Activated CD4-positive, alpha-beta T cell treated with anti-CD3 and anti-CD28 coated beads for 48 hours (primary cell): ENCODE measurements at regions not wholly inside any gene's neighbourhood (a gene's known extent, or its start where the extent isn't known, plus 50 kb on each side); places are given as distances from the start of the nearest gene placed in this dataset.
"Not testable (repeated sequence)": the region's sequence is repeated elsewhere in the genome, so short reads cannot be mapped to it uniquely, and the experiment has no call there.

Experiments
- DNase-seq: peaks from one replicate; pipeline ENCODE4 v3.0.0-alpha.2; 2020

DNA sequence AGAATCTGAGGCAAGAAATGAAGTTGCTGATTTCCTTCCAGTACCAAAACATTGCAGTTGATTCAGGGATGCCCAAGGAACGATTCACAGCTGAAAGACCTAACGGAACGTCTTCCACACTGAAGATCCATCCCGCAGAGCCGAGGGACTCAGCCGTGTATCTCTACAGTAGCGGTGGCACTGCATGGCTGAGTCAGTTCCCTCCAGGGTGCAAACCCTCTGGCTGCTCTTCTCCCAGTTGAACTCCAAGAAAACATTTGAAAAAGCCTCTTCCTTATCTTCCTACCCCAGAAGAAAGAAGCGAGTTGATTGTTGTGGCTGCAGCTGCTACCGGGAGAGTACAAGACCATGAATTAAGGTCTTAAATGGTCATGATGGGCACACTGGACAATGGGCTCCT is 147.1 kb upstream of the PRSS1 start:
- DNase-seq: no peak

DNA sequence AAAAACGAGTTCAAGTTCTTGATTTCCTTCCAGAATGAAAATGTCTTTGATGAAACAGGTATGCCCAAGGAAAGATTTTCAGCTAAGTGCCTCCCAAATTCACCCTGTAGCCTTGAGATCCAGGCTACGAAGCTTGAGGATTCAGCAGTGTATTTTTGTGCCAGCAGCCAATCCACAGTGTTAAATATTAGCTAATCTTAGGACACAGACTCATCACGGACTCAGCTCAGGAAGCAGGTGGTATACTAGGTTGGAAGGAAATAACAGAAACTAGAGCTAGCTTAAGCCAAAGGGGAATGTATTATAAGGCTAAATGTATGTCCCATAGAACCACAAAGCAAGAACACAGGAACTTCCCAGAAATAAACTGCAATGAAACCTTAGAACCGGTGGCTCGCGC is 151.0 kb upstream of the PRSS1 start:
- no peak for DNase-seq

GRCh38 chr7:142597547-142597946 is 151.7 kb upstream of the PRSS1 start:
- DNase-seq: no peak

GRCh38 chr7:142595816-142596516 is 153.3 kb upstream of the PRSS1 start:
- no peak for DNase-seq

DNA sequence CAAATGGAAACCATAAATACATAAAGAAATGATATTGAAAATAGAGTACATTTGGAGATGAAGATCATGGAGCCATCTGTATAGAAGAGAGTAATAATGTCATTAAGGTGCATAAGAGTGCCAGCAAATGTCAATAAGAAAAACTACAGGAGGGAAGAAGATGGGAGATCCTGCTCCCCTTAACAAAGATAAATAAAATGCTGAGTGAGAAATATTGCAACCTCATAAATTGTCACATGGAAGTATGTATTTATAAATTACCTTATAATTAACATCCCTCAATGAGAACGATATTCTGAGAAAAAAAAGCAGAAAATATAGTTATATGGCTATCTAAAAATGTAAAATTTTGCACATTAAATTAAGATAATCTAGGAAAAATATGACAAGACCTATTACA is 155.2 kb upstream of the PRSS1 start:
- no peak for DNase-seq

GRCh38 chr7:142593106-142593505 is 156.2 kb upstream of the PRSS1 start:
- no peak for DNase-seq

GRCh38 chr7:142592664-142593063 is 156.6 kb upstream of the PRSS1 start:
- DNase-seq: no peak

DNA sequence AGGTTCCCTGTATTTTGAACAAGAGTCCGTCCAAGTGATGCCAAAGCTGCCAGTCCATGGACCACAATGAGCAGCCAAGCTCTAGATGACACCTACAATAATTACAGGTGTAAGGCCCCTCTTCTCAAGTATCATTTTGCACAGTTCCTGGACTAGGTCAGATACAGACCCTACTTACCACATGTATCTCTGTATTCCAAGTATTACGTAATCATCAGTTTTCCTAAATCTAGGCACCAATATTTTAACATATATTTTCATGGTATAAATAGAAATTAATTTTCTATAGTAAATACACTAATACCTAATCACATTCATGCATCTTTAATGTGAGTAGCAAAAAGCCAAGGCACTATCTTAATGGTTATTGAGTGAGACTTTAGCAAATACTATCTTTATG is 157.0 kb upstream of the PRSS1 start:
- no peak for DNase-seq

DNA sequence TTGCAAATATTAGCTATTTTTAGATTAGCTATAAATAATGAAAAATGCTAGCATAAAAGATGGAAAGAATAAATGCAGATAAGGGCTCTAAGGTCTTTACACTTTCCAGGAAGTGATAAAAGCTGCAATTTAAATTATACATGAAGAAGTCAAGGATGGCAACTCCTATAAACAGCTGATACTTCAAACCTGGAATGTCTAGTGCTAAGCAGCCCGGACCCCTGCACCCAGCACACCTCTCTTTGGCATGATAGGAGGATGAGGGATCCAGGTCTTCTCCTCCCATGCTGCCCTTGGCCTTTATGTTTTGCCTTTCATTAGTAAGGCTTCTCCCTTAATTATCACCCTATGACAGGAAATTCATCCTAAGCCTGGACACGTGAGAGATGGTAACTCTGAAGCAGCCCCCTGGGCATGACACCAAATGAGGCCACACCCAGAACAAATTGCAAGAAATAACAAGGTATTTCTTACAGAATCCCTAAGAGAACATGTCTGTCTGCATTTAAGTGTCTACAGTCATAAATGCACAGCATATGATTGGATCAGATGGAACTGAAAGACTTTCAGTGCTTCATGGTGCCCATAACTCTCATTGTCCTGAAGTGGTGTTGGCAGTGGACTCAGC is 158.3 kb upstream of the PRSS1 start:
- DNase-seq: no peak

DNA sequence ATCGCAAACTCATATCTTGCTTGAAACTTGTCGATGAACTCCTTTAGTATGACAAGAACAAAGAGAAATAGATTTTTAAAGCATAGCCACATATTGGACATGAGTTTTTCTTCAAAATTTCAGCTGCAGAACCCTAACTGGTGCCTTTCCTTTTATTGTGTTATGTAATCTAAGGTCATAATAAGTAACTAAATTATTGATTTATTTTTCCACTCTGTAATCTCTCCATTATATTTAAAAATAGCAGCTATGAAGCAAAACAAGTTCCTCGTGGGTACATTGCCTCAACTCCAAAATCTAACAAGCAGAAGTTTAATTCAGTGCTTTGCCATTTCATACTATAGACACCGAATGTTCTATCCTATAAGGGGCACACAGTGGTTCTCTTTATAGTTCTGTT is 159.2 kb upstream of the PRSS1 start:
- DNase-seq: no peak

- DNase-seq: no peak
Measured at GRCh38 chr7:142587578-142588191, 161.6 kb upstream of the PRSS1 start.

GRCh38 chr7:142586611-142587010 is 162.7 kb upstream of the PRSS1 start:
- no peak for DNase-seq

DNA sequence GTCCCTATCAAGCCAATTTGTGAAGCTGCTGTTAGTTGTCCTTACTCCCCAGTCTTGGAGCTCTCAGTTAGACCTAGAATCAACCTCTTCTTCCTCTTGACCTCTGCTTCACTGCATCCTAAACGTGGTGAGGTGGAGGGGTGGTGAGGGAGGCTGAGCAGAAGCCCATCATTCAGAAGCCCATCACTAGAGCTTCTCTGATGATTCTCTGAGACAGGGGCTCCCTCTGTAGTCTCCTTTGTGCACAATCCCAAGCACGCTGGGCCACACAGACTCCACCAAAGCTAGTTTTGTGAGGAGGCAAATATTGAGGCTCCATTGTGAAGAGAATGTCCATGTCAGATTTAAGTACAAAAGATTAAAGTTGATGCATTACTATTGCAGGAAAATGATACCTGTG is 163.8 kb upstream of the PRSS1 start:
- no peak for DNase-seq

DNA sequence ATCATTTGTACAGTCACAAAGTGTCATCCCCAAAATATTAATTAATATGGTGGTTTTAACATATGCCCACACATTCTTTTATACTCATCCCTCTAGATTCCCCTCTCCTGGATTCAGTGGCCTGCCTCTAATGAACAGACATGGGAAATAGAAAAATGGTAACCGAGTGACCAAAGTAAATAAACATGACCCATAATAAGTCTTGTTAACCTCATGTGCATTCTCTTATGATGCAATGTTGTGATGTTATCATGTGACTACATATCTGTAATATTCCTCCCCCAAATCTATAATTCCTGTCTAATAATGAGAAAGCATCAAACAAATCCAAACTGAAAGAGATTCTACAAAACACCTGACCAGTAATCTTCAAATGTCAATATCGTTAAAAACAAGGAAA is 164.5 kb upstream of the PRSS1 start:
- DNase-seq: no peak

- DNase-seq: peak; percentile 59
Measured at GRCh38 chr7:142583446-142583845, 165.8 kb upstream of the PRSS1 start.

DNA sequence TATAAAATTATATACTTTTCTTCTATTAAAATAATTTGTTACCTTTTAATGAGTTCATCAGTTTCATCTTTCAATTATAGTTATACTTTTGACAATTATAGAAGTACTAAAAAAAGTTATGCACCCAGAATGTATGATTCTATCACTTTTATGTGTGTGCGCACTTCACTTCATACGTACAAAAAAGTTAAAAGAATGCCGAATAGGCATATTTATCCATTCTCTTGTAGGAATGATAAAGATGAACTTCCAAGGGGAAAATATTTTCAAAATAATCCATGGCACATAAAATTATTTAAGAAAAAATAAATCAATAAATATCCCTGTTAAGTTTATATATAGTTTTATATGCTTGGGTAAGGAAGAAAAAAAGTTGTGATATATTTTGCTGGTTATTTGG is 166.9 kb upstream of the PRSS1 start:
- no peak for DNase-seq

DNA sequence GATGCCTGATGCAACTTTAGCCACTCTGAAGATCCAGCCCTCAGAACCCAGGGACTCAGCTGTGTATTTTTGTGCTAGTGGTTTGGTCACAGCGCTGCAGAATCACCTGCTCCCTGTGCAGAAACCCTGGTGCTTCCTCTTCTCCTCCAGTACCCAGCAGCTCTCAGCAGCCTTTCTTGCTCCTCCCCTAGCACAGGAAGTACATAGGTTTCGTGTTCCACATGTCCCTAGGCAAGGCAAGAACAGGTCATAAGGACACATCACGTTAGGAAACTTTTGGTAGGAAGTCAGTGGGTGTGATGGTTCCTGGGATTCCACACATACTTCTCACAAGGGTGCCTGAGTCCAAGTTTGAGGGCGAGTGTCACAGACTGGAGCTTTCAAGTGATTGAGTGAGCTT is 167.9 kb upstream of the PRSS1 start:
- DNase-seq: peak; percentile 30

GRCh38 chr7:142579946-142580345 is 169.3 kb upstream of the PRSS1 start:
- no peak for DNase-seq

DNA sequence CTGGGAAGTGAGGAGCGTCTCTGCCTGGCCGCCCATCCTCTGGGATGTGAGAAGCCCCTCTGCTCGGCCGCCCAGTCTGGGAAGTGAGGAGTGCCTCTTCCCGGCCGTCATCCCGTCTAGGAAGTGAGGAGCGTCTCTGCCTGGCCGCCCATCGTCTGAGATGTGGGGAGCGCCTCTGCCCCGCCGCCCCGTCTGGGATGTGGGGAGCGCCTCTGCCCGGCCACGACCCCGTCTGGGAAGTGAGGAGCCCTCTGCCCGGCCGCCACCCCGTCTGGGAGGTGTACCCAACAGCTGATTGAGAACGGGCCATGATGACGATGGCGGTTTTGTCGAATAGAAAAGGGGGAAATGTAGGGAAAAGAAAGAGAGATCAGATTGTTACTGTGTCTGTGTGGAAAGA is 173.9 kb upstream of the PRSS1 start:
- not testable (repeated sequence) for DNase-seq

- DNase-seq: no peak
Measured at GRCh38 chr7:142571581-142571980, 177.7 kb upstream of the PRSS1 start.

- DNase-seq: no peak
Measured at GRCh38 chr7:142569851-142570250, 179.4 kb upstream of the PRSS1 start.

DNA sequence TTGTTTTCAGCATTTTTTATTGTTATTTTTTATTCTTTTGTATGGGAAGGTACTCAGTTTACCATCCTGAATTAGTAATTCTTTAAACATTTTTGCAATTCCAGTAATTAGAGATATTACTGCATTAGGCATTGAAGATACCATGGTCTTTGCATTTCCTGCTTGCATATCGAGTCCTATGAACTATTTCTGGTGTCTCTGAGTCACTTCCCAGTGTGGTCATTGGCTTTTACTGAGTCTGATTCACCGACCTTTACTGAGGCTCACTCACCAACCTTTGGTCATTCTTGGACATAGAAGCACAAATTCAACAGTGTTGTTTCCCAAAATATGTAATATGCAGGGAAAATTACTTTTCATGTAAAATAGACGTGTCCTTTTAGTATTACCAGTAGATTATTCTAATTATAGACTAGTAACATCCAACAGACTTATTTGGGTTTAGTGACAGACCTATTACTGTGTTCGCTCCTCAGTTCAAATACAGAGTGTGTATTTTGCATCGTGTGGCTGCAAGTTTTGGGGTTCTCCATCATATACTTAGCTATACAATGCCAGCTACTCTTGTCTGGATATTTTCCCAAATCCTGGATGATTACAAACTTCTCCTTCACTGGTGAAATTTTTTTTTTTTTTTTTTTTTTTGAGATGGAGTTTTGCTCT is 180.7 kb upstream of the PRSS1 start:
- DNase-seq: no peak

GRCh38 chr7:142567201-142568075 is 181.8 kb upstream of the PRSS1 start:
- no peak for DNase-seq
